Suprapubic skin (tissue), 4 donors: ENCODE measurements at regions not wholly inside any gene's neighbourhood (a gene's known extent, or its start where the extent isn't known, plus 50 kb on each side); places are given as distances from the start of the nearest gene placed in this dataset.

Experiments
- DNase-seq, 2 donors: peaks; one replicate each; pipeline ENCODE4 v3.0.0-alpha.2; 2019; ENCODE audit warnings: low spot score in 2 of 2
- H3K27ac ChIP-seq: fragments of 200-600 bp; sonication (generic); one replicate; pipeline ENCODE4 v1.5.1; 2019
- H3K27me3 ChIP-seq: fragments of 200-600 bp; sonication (generic); one replicate; pipeline ENCODE4 v1.5.1; 2019
- H3K36me3 ChIP-seq: fragments of 200-600 bp; sonication (generic); one replicate; pipeline ENCODE4 v1.5.1; 2019
- H3K4me1 ChIP-seq: fragments of 200-600 bp; sonication (generic); one replicate; pipeline ENCODE4 v1.5.1; 2019
- H3K4me3 ChIP-seq: fragments of 200-600 bp; sonication (generic); one replicate; pipeline ENCODE4 v1.5.1; 2019; ENCODE audit warnings: mild to moderate bottlenecking
- H3K9me3 ChIP-seq: fragments of 200-600 bp; sonication (generic); one replicate; pipeline ENCODE4 v1.5.1; 2019
- CTCF ChIP-seq, 2 donors: fragments of 200-600 bp in 1 of 2; fragments of 450-650 bp in 1 of 2; sonication (generic) in 1 of 2; IDR thresholded peaks; one replicate each; pipeline ENCODE4 v1.5.1; 2016 to 2019; ENCODE audit warnings: antibody characterized with exemption in 2 of 2, mild to moderate bottlenecking in 1 of 2, moderate library complexity in 1 of 2
- EP300 ChIP-seq: sonication (generic); formaldehyde crosslinking; IDR thresholded peaks from one replicate; pipeline ENCODE4 v1.6.1; 2017; ENCODE audit warnings: antibody characterized with exemption
- POLR2A ChIP-seq, 2 donors: fragments of 450-650 bp; IDR thresholded peaks; one replicate each; pipeline ENCODE4 v1.6.1; 2017; ENCODE audit warnings: antibody characterized with exemption in 2 of 2, mild to moderate bottlenecking in 2 of 2, moderate library complexity in 2 of 2
- POLR2AphosphoS5 ChIP-seq, 3 donors: sonication (generic); formaldehyde crosslinking; IDR thresholded peaks; one replicate each; pipeline ENCODE4 v1.6.1; 2017; ENCODE audit warnings: antibody characterized with exemption in 3 of 3
- whole genome bisulfite sequencing: methylation state at CpG from one replicate; pipeline ENCODE4 v1.1.5; 2018; 5-methylcytosine and 5-hydroxymethylcytosine counted together

GRCh38 chr5:88536146-88536545 is 267.5 kb upstream of the TMEM161B start:
- WGBS, result 45% methylated on average over 3 of the region's 3 CpGs
- H3K27me3 ChIP-seq, result no peaks in the 10 kb centered on the region
- H3K27ac ChIP-seq, result no peak overlapping the region
- no peak overlapping the region for H3K4me3 ChIP-seq
- H3K36me3 ChIP-seq, result no peaks in the 10 kb centered on the region
- no peaks in the 10 kb centered on the region for H3K9me3 ChIP-seq
- DNase-seq, result no peak
- TF ChIP-seq POLR2A (IDR thresholded peaks at IDR 0.05), result no peak
- no peak for TF ChIP-seq EP300
- TF ChIP-seq CTCF (IDR thresholded peaks at IDR 0.05), result no peak
- no peak for TF ChIP-seq POLR2AphosphoS5 (IDR thresholded peaks at IDR 0.05)
- no peaks in the 10 kb centered on the region for H3K4me1 ChIP-seq

- DNase-seq, result no peak
- H3K4me3 ChIP-seq, result no peak overlapping the region
- H3K27ac ChIP-seq, result no peak overlapping the region
- TF ChIP-seq CTCF (IDR thresholded peaks at IDR 0.05) (no peak), POLR2AphosphoS5 (IDR thresholded peaks at IDR 0.05) (no peak), EP300 (no peak), POLR2A (IDR thresholded peaks at IDR 0.05) (no peak)
- H3K4me1 ChIP-seq, result no peaks in the 10 kb centered on the region
- no peaks in the 10 kb centered on the region for H3K36me3 ChIP-seq
- H3K27me3 ChIP-seq, result no peaks in the 10 kb centered on the region
- 78% methylated on average over 3 of the region's 3 CpGs for WGBS
- H3K9me3 ChIP-seq, result no peaks in the 10 kb centered on the region
These were observed 256.3 kb upstream of the TMEM161B start for GRCh38 chr5:88524941-88525340.

GRCh38 chr5:88519066-88519465 is 250.4 kb upstream of the TMEM161B start:
- Histone ChIP-seq H3K4me3 (no peak overlapping the region), H3K27ac (no peak overlapping the region), H3K4me1 (no peaks in the 10 kb centered on the region), H3K36me3 (no peaks in the 10 kb centered on the region), H3K9me3 (no peaks in the 10 kb centered on the region), H3K27me3 (no peaks in the 10 kb centered on the region)
- TF ChIP-seq POLR2A (IDR thresholded peaks at IDR 0.05), result no peak
- DNase-seq, result no peak

- Histone ChIP-seq H3K27me3 (no peaks in the 10 kb centered on the region), H3K27ac (no peak overlapping the region), H3K4me1 (no peaks in the 10 kb centered on the region), H3K36me3 (no peaks in the 10 kb centered on the region), H3K4me3 (no peak overlapping the region), H3K9me3 (no peaks in the 10 kb centered on the region)
- WGBS, result 59% methylated on average over 4 of the region's 4 CpGs
- no peak for TF ChIP-seq POLR2A (IDR thresholded peaks at IDR 0.05)
- no peak for TF ChIP-seq POLR2AphosphoS5 (IDR thresholded peaks at IDR 0.05)
- TF ChIP-seq CTCF (IDR thresholded peaks at IDR 0.05), result no peak
- TF ChIP-seq EP300, result no peak
- DNase-seq, result no peak
These were observed 249.7 kb upstream of the TMEM161B start for GRCh38 chr5:88518131-88519016.

DNA sequence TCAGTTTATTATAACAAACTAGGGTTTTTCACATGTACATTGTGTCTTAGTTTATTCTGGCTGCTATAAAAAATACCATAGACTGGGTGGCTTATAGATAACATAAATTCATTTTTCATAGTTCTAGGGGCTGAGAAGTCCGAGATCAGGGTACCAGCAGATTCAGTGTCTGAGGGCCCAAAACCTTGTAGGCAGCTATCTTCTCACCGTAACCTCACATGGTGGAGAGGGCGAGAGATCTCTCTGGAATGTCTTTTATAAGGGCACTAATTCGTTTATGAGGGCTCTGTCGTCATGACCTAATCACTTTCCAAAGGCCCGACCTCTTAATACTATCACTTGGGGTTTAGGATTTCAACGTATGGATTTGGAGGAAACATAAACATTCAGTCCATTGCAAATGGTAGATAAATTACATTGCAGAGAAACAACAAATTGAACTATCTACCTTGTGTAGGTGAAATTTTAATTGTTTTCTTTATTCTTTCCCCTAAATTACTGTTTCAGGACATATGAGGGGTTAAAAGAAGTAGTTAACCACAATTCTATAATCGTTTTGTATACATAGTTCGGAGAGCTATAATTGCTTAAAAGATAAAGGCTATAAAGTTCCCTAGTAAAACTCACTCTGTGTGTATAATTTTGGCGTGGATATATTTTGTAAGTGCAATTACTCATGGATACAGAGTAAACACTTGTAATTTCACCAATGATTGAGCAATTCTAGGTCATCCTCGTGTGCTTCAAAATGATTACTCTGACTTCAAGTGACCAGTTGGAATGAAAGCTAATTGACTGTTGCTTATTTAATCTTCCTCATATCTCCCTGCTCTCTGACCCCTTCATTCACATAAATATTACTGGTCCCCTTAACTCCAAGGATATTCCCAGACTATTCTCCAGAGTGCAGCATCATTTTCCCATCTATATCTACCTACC is 247.5 kb upstream of the TMEM161B start:
- Histone ChIP-seq H3K27ac (no peak overlapping the region), H3K9me3 (no peaks in the 10 kb centered on the region), H3K4me1 (no peaks in the 10 kb centered on the region), H3K27me3 (peaks cover 5% of the 10 kb centered on the region), H3K36me3 (no peaks in the 10 kb centered on the region), H3K4me3 (no peak overlapping the region)
- DNase-seq, result no peak
- 57% methylated on average over 11 of the region's 11 CpGs for WGBS
- TF ChIP-seq EP300, result no peak
- no peak for TF ChIP-seq POLR2A (IDR thresholded peaks at IDR 0.05)
- TF ChIP-seq POLR2AphosphoS5 (IDR thresholded peaks at IDR 0.05), result no peak
- TF ChIP-seq CTCF (IDR thresholded peaks at IDR 0.05), result no peak
